ENCODE measurements at regions not wholly inside any gene's neighbourhood (a gene's known extent, or its start where the extent isn't known, plus 50 kb on each side); places are given as distances from the start of the nearest gene placed in this dataset.

- DNase-seq (ENCODE audit: low read depth): no peak
These were observed 58.2 kb downstream of the ESM1 start for GRCh38 chr5:54927097-54927746.

GRCh38 chr5:54924487-54924886 is 60.9 kb downstream of the ESM1 start:
- no peak for DNase-seq (ENCODE audit: low read depth)

GRCh38 chr5:54917323-54917722 is 68.1 kb downstream of the ESM1 start:
- no peak for DNase-seq (ENCODE audit: low read depth)

DNA sequence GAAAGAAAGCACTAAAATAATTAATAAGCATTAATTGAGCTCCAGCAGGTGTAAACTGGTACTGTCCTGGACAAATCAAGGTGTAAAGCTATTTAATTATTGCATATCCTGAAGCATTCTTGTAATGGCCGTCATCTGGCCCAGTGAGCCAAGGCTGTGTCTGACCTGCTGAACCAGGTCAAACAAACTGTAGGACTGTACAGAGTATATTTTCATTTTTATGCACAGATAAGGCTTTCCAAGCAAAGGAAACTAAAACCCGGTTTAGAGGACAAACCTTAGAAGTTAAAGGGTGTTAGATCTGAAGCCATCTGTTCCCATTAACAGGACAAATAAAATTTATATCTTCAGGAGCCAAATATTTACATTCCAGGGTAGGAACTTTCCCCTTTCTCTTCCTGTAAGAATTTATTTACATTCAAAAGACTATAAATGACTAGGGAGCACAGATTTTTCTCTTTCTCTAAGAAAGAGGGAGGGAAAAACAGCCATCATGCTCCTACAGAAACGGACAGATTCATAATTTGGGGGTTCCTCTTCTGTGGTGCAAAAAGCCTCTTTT is 69.8 kb downstream of the ESM1 start:
- DNase-seq (ENCODE audit: low read depth): no peak

DNA sequence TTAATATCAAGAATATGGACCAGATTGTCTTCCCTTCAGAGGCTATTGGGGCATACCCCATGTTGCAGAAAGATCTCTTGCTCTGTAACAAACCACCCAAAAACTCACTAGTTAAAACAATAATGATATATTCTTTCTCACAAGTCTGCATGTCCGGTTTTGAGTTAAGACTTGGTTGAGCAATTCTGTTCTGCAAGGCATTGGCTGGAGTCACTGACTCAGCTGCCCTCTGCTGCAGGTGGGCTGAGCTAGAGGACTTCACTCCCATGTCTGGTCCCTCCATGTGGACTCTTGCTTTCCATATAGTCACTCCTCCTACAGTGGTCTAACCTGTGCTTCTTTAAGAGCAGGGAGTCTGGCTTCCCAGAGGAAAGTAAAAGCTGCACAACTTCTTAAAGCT is 73.4 kb downstream of the ESM1 start:
- DNase-seq (ENCODE audit: low read depth): no peak

DNA sequence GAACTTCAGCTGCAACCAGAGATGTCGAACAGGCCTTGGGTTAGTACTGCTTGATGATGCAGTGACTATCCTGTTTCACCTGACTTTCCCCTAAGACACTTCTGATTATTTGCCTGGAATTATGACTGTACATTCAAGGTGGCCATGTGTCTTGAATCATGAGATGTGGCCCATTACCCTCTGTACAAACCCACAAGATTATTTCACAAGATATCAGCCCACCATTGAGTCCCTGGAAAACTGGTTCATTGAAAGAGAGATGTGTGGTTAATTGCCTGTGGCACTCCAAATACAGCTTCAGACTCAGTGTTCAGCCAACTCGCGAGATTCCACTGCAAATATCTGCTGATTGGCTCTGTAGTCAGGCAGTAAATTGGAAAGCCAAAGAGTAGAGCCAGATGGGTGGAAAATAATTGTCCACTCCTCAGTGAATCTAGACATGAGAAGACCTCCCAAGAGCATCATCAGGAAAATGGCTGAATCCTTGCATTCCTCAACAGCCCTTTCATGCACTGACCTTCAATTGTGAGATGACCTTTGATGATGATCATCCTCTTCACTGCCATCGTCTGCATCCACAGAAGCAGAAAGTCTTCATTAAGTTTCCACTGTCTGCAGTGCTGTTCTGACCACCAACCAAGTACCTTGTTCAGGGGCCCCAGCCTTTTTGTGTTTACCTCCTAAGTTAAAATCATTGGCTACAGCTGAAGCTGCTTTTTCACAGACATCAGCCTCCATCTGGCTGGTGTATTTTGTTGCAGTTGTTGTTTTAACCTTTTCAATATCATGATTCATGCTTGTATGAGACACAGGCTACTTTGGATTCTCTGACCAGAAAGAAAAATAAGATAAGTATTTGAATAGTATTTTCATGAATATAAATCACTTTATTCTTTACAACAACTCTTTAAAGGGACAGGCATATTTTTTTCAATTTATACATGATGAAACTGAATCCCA is 75.2 kb downstream of the ESM1 start:
- no peak for DNase-seq (ENCODE audit: low read depth)

DNA sequence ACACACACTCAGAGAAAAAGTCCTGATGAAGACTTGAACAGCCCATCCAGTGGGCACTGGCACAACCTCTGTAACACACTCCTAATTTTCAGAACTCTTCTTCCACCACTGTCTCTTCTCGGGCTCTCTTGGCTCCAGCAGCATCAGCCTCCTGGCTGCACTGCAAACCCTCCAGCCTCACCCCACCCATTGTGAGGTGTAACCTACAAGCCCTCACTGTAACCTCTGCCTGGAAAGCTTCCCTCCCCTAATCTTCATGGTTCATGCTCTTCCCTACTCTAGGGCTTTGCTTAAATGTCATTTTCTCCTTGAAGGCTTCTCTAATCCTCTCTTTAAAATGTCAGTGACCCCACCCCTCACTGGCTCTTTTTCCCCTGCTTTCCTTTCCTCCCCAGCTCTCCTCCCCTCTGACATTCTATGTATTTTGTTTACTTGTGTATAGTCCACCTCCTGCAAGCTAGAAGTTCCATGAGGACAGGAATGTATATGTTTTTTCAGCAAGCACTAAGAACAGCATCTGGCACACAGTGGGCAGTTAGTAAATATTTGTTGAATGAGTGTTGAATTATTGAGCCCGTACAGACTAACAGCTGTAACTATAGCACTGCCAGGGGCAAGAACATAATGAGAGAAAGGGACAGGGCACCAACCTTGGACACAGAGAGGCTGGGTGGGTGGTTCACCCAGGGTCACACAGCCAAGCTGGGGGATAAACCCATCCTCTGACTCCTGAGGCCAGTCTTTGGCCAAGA is 76.4 kb downstream of the ESM1 start:
- no peak for DNase-seq (ENCODE audit: low read depth)

- peak; percentile 37 for DNase-seq (ENCODE audit: low read depth)
These were observed 79.4 kb downstream of the ESM1 start for GRCh38 chr5:54905942-54906537.

DNA sequence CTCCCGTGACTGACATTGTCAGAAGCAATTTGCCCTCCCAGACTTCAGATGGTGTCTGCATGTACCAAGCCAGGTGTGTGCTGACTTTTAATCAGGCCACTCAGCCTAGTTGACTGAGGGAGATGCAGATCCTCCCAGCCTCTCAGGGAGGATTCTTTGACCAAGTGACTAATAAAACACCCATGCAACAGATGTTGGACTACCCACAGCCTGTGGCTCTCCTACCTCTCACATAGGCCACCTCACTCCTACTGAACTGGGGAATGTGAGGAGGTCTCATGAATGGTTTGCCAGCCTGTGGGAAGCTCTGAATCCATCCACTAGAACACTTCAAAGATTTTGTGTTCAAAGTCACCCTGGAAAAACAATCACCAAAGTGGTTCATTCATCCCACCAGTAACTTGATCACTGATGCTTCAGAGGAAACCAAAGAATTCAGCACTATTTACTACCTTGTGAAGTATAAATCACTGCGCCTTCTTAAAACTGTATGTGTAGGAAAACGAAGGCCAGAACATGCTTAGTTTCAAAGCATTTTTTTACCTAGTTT is 80.1 kb downstream of the ESM1 start:
- DNase-seq (ENCODE audit: low read depth): no peak

DNA sequence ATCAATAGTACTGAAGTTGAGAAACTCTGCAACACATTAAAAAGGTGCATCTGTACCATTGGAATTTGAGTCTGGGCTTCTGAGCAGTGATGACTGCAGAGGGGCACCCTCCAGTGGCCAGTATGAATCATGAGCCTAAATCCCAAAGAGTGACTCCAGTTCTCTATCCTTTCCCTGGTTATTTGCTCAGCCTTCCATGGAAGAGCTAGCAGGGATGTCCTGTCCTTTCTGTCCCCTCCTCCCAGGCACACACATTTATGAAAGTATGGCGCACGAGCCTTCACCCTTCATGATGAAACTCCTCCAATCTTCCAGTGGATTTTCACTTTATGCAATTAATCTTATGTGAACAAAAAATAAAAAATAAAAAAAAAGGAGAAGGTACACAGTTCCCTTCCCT is 81.0 kb downstream of the ESM1 start:
- no peak for DNase-seq (ENCODE audit: low read depth)

DNA sequence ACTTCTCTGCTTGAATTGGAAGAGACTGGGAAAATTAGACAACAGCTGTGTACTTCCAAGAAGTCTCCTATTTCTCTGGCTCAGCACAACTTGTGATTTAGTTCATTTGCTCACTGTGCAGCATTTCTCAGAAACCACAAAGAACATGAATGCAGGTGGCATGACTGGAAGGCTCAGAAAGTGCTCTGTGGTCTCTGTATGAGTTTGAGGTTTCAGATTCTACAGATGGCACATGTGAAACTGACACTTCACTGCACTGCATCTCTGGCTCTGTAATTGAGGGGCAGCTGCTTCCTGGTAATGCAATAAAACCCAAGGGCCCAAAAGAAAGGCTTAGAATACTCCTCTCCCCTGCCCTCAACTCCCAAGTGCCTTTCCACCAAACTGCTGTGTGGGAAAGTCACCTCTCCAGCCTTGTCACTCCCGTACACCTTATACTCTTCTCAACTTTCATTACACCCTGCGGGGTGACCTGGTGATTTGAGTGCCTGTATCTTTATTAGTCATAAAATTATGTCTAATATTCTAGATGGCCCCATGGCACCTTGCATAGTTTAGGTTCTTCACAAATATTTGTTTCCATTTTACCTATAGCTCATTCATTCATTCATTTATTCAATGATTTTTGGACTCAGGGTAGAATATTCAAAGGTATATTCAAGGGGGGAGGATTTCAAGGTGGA is 82.5 kb downstream of the ESM1 start:
- DNase-seq (ENCODE audit: low read depth): no peak

- DNase-seq (ENCODE audit: low read depth): no peak
These were observed 84.2 kb downstream of the ESM1 start for GRCh38 chr5:54900984-54901725.

DNA sequence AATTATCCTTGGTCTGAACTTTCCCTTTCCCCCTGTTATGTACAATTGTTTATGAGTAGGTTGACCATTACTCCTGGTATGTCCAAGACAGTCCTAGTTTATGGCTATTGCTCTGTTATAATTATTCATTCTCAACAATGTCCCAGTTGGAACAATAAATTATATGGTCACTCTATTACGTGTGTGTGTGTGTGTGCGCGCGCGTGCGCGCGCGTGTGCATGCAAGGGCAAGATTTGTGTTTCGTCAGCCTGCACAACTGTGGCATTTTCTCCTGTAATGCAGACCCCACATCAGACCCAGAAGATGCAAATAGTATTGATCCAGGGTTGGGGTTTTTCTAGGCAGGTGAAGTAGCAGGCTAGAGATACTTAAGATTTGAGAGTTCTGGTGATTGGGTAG is 88.4 kb downstream of the ESM1 start:
- DNase-seq (ENCODE audit: low read depth): no peak

- no peak for DNase-seq (ENCODE audit: low read depth)
These were observed 89.5 kb downstream of the ESM1 start for GRCh38 chr5:54895816-54896341.

- no peak for DNase-seq (ENCODE audit: low read depth)
These were observed 90.2 kb downstream of the ESM1 start for GRCh38 chr5:54894957-54895815.

- DNase-seq (ENCODE audit: low read depth): no peak
These were observed 95.6 kb downstream of the ESM1 start for GRCh38 chr5:54889826-54890225.

- DNase-seq (ENCODE audit: low read depth): no peak
These were observed 97.7 kb downstream of the ESM1 start for GRCh38 chr5:54887663-54888062.

DNA sequence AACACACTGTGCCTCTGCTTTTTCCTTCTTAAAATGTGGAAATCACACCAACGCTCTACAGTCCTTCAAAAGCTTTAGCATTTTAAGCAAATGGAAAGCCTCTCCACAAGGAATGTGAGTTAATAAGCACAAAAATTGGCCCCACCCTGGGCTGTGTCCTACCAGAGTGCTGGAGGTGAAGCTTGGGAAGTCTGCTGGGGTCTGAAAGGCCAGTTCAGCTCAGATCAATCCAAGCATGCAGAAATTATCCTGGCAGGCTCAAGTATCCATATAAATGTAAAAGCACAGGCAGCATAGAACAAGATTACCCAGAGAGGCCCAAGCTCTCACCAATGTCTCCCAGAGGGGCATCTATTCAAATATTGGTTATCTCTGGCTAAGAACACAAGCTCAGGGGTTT is 98.5 kb downstream of the ESM1 start:
- DNase-seq (ENCODE audit: low read depth): no peak

- no peak for DNase-seq (ENCODE audit: low read depth)
These were observed 99.8 kb downstream of the ESM1 start for GRCh38 chr5:54885636-54886035.

All from stimulated activated CD8-positive, alpha-beta memory T cell treated with anti-CD3 and anti-CD28 coated beads, Interleukin-15, amount 100 ng/mL, for 24 hours (primary cell).